Endothelial cell of umbilical vein (primary cell): ENCODE measurements at regions not wholly inside any gene's neighbourhood (a gene's known extent, or its start where the extent isn't known, plus 50 kb on each side); places are given as distances from the start of the nearest gene placed in this dataset.

ENCODE experiments used
- BruUV-seq: library from RNA; stranded (reverse); fragments of 400-500 nt; replicated peaks from 2 replicates; lab custom pipeline; 2021; lab: Mats Ljungman, UMichigan
- CTCF ChIA-PET: fragments of 300-600, 350-600 bp; sonication (Branson Sonifier 250); formaldehyde crosslinking; loops from one replicate; lab custom pipeline; 2021; ENCODE audit warnings: antibody characterized with exemption, inconsistent platforms; lab: Charles Lee
- POLR2A ChIA-PET: fragments of 300-600, 350-600 bp; sonication (Branson Sonifier 250); formaldehyde crosslinking; loops from one replicate; lab custom pipeline; 2021; ENCODE audit warnings: antibody characterized with exemption, inconsistent platforms; lab: Charles Lee
- DNase-seq: peaks from one replicate; pipeline ENCODE4 v3.0.0-alpha.2; 2011; ENCODE audit warnings: low read depth, low spot score
- FAIRE-seq: peaks from 2 replicates; lab custom pipeline; 2011; peaks lifted over from hg19 to GRCh38; lab: Jason Lieb, UNC
- H2AFZ ChIP-seq: 2 replicates; pipeline ENCODE4 v1.6.0; 2012; ENCODE audit warnings: low read depth, low read length, control low read depth, inconsistent platforms
- H3K27ac ChIP-seq: 2 replicates; pipeline ENCODE4 v1.5.1; 2011; ENCODE audit warnings: low read depth, mild to moderate bottlenecking, control low read depth, low read length, moderate library complexity; ENCODE audit not compliant: insufficient read depth
- H3K27me3 ChIP-seq, 2 experiments: 2 replicates each; pipeline versions ENCODE4 v1.6.0 to v1.6.1; 2011; ENCODE audit warnings: low read length in 2 of 2, mixed read lengths in 1 of 2; ENCODE audit not compliant: control insufficient read depth in 2 of 2, insufficient read depth in 2 of 2
- H3K36me3 ChIP-seq, 2 experiments: 2 replicates in 1 of 2; 3 replicates in 1 of 2; pipeline ENCODE4 v1.5.1; 2011; ENCODE audit warnings: low read length in 2 of 2, mild to moderate bottlenecking in 1 of 2, moderate library complexity in 1 of 2; ENCODE audit not compliant: control insufficient read depth in 2 of 2, insufficient read depth in 2 of 2; ENCODE audit errors: extremely low read depth in 1 of 2
- H3K4me1 ChIP-seq: 3 replicates; pipeline ENCODE4 v1.5.1; 2011; ENCODE audit warnings: mild to moderate bottlenecking, low read length; ENCODE audit not compliant: control insufficient read depth, insufficient read depth; ENCODE audit errors: extremely low read depth
- H3K4me2 ChIP-seq: 2 replicates; pipeline ENCODE4 v1.6.1; 2011; ENCODE audit warnings: low read length, control low read depth, mixed read lengths; ENCODE audit not compliant: insufficient read depth
- H3K4me3 ChIP-seq, 3 experiments: fragments of 200-600 bp in 1 of 3; sonication (generic), shearing (Covaris generic) in 1 of 3; replicated peaks in 1 of 3; 2 replicates each; pipeline ENCODE4 v1.5.1; 2011 to 2016; ENCODE audit warnings: control low read depth in 3 of 3, low read length in 3 of 3, mild to moderate bottlenecking in 2 of 3, inconsistent platforms in 1 of 3, low read depth in 1 of 3, moderate library complexity in 1 of 3; ENCODE audit not compliant: insufficient read depth in 1 of 3
- H3K79me2 ChIP-seq: 2 replicates; pipeline ENCODE4 v1.6.0; 2012; ENCODE audit warnings: low read length, inconsistent platforms; ENCODE audit not compliant: control insufficient read depth, insufficient read depth
- H3K9ac ChIP-seq: replicated peaks from 2 replicates; pipeline ENCODE3; 2011; ENCODE audit warnings: low read length, control low read depth; ENCODE audit not compliant: insufficient read depth; ENCODE audit errors: extremely low read depth
- H3K9me1 ChIP-seq: replicated peaks from 3 replicates; pipeline ENCODE4 v1.6.0; 2011; ENCODE audit warnings: mild to moderate bottlenecking, low read length; ENCODE audit not compliant: control insufficient read depth, insufficient read depth; ENCODE audit errors: extremely low read depth
- H3K9me3 ChIP-seq: replicated peaks from 2 replicates; pipeline ENCODE4 v1.5.1; 2012; ENCODE audit warnings: low read length, inconsistent platforms; ENCODE audit not compliant: control insufficient read depth, insufficient read depth
- H4K20me1 ChIP-seq: replicated peaks from 2 replicates; pipeline ENCODE3; 2011; ENCODE audit warnings: mild to moderate bottlenecking, low read length; ENCODE audit not compliant: control insufficient read depth, insufficient read depth; ENCODE audit errors: extremely low read depth
- EZH2 ChIP-seq: IDR thresholded peaks from 2 replicates; pipeline ENCODE4 v1.6.1; 2012; ENCODE audit warnings: borderline replicate concordance, low read depth, mild to moderate bottlenecking, moderate library complexity, low read length, inconsistent platforms; ENCODE audit not compliant: severe bottlenecking
- FOS ChIP-seq: IDR thresholded peaks from 2 replicates; pipeline ENCODE4 v1.6.1; 2011; ENCODE audit warnings: mild to moderate bottlenecking, low read length, moderate library complexity, borderline replicate concordance; ENCODE audit not compliant: insufficient read depth
- GATA2 ChIP-seq: IDR thresholded peaks from 2 replicates; pipeline ENCODE4 v1.7.0; 2011; ENCODE audit warnings: low read depth, mild to moderate bottlenecking, moderate library complexity, mixed read lengths, low read length; ENCODE audit not compliant: insufficient read length, insufficient read depth
- JUN ChIP-seq: IDR thresholded peaks from 2 replicates; pipeline ENCODE4 v1.6.1; 2011; ENCODE audit warnings: borderline replicate concordance, low read depth; ENCODE audit not compliant: insufficient read length, insufficient read depth
- MYC ChIP-seq: IDR thresholded peaks from one replicate; pipeline ENCODE4 v1.6.1; 2011; ENCODE audit warnings: mild to moderate bottlenecking, low read depth, low read length
- POLR2A ChIP-seq: IDR thresholded peaks from 2 replicates; pipeline ENCODE4 v1.6.1; 2012; ENCODE audit warnings: low read depth, mild to moderate bottlenecking, control low read depth, low read length
- POLR2AphosphoS5 ChIP-seq: IDR thresholded peaks from 2 replicates; pipeline ENCODE4 v1.6.1; 2012; ENCODE audit warnings: low read depth, mild to moderate bottlenecking, control low read depth, low read length, moderate library complexity; ENCODE audit not compliant: insufficient read depth
- dilution Hi-C: fragments of 300-500 bp; cut with MboI; formaldehyde crosslinking; loops from one replicate; pipeline ENCODE4 v1.15.0; 2019; ENCODE audit warnings: low sequenced_read_pairs; ENCODE audit not compliant: extremely low pct_ligation_motif_present
- intact Hi-C: fragments of 100-400 bp; cut with micrococcal nuclease; formaldehyde crosslinking; loops from one replicate; pipeline ENCODE4 v1.10.0; 2022
- TF ChIP-seq, protein P1 (sequence below): IDR thresholded peaks from 2 replicates; pipeline ENCODE4 v1.6.1; 2011; ENCODE audit not compliant: insufficient read depth, insufficient read length

DNA sequence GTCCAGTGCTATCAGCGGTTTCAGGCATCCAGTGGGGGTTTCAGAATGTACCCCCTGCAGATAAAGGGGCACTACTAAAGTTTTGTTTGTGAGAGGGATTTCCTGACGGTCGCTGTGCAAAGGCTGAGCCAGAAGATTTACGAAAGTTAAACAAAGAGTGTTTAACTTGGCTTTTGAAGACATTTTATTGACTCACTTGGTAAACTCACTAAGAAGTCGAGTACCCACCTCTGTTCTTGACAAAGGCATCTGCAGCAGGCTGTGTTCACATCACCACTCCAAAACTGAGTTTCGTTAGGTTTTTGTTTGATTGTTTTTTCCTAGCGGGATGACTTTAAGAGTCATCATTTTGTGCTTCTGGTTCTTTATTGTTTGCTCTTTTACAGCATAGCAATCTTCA lies 143.9 kb upstream of the TBL1X start:
- TF ChIP-seq POLR2A (no peak), POLR2AphosphoS5 (no peak), GATA2 (no peak), MYC (no peak), FOS (no peak), JUN (no peak), EZH2 (no peak)
- H3K4me1 ChIP-seq = peaks cover 6% of the 10 kb centered on the region
- ChIA-PET POLR2A (no interaction called here), CTCF (no interaction called here)
- no TSS peak for BruUV-seq
- dilution Hi-C loops (no loop called here), intact Hi-C loops (no loop called here)
- no peaks in the 10 kb centered on the region for H4K20me1 ChIP-seq
- DNase-seq (no peak), FAIRE-seq (no peak)
- no peaks in the 10 kb centered on the region for H3K9me1 ChIP-seq
- H3K9me3 ChIP-seq = no peaks in the 10 kb centered on the region
- H3K27me3 ChIP-seq = no peaks in the 10 kb centered on the region
- H3K9ac ChIP-seq = no peak overlapping the region
- no peak overlapping the region for H3K4me2 ChIP-seq
- no peaks in the 10 kb centered on the region for H3K79me2 ChIP-seq
- no peaks in the 10 kb centered on the region for H3K36me3 ChIP-seq
- H3K4me3 ChIP-seq = no peak overlapping the region
- H2AFZ ChIP-seq = no peak overlapping the region
- no peak overlapping the region for H3K27ac ChIP-seq

DNA sequence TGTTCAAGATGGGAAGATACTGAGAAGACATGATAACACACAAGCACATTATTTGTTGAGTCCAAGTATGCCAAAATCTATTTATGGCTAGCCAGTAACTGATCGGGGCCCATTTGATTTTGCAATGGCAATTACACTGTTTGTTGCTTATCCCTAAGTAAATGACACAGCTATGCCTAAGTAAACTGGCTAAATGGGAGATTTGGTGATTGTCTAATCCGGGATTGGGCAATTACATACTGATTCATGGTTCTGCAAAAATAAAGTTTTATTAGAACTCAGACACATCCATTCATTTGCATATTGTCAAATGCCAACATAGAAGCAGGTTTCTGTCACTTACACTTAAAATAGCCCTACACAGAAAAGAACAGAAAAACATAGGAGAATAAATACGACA lies 140.2 kb upstream of the TBL1X start:
- no peaks in the 10 kb centered on the region for H3K9me1 ChIP-seq
- H3K4me2 ChIP-seq = no peak overlapping the region
- BruUV-seq = no TSS peak
- intact Hi-C loops = no loop called here
- TF ChIP-seq POLR2A = no peak
- TF ChIP-seq, protein P1, sequence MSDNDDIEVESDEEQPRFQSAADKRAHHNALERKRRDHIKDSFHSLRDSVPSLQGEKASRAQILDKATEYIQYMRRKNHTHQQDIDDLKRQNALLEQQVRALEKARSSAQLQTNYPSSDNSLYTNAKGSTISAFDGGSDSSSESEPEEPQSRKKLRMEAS = no peak
- no peak for TF ChIP-seq JUN
- H2AFZ ChIP-seq = no peak overlapping the region
- FAIRE-seq (peak; percentile 12), DNase-seq (no peak)
- H3K4me3 ChIP-seq = no peak overlapping the region
- H3K36me3 ChIP-seq = no peaks in the 10 kb centered on the region
- no peak overlapping the region for H3K27ac ChIP-seq
- H3K9me3 ChIP-seq = no peaks in the 10 kb centered on the region
- no peaks in the 10 kb centered on the region for H3K27me3 ChIP-seq
- no peaks in the 10 kb centered on the region for H3K79me2 ChIP-seq
- dilution Hi-C loops = no loop called here
- H3K9ac ChIP-seq = no peak overlapping the region
- ChIA-PET CTCF (no interaction called here), POLR2A (no interaction called here)
- H3K4me1 ChIP-seq = no peaks in the 10 kb centered on the region
- H4K20me1 ChIP-seq = no peaks in the 10 kb centered on the region
